GM12874 (cell line): ENCODE measurements at regions not wholly inside any gene's neighbourhood (a gene's known extent, or its start where the extent isn't known, plus 50 kb on each side); places are given as distances from the start of the nearest gene placed in this dataset.

Experiments used
- CTCF ChIP-seq: IDR thresholded peaks from 2 replicates; pipeline ENCODE4 v1.5.1; 2011; ENCODE audit warnings: low read depth, mild to moderate bottlenecking, control low read depth, low read length, moderate library complexity; ENCODE audit not compliant: insufficient read depth

- no peak for TF ChIP-seq CTCF
Measured at GRCh38 chr13:107574517-107575210, 640.7 kb downstream of the LIG4 start.

GRCh38 chr13:107573184-107573583 lies 642.2 kb downstream of the LIG4 start:
- no peak for TF ChIP-seq CTCF

- TF ChIP-seq CTCF = no peak
Measured at GRCh38 chr13:107572156-107572555, 643.2 kb downstream of the LIG4 start.

GRCh38 chr13:107568181-107568580 lies 647.2 kb downstream of the LIG4 start:
- TF ChIP-seq CTCF = no peak

- TF ChIP-seq CTCF = no peak
Measured at GRCh38 chr13:107563099-107563925, 652.0 kb downstream of the LIG4 start.

GRCh38 chr13:107562203-107562602 lies 653.1 kb downstream of the LIG4 start:
- TF ChIP-seq CTCF = no peak

- no peak for TF ChIP-seq CTCF
Measured at GRCh38 chr13:107554460-107554859, 660.9 kb downstream of the LIG4 start.
